HepG2 (cell line): ENCODE measurements at regions not wholly inside any gene's neighbourhood (a gene's known extent, or its start where the extent isn't known, plus 50 kb on each side); places are given as distances from the start of the nearest gene placed in this dataset.

Experiments
- ATAC-seq: fragments of 200-7000 bp; cut with Tn5 transposase; 3 replicates; pipeline ENCODE4 v1.9.1; 2020; ENCODE audit warnings: mild to moderate bottlenecking, moderate library complexity
- BruUV-seq: library from RNA; stranded (reverse); fragments of 400-500 nt; replicated peaks from 2 replicates; lab custom pipeline; 2021; lab: Mats Ljungman, UMichigan
- CTCF ChIA-PET: fragments of 300-600 bp; formaldehyde crosslinking; extraction: SDS; loops from one replicate; lab custom pipeline; 2021; ENCODE audit warnings: low total read pairs, inconsistent platforms, low intra/inter-chr PET ratio; lab: Yijun Ruan, JAX
- POLR2A ChIA-PET: fragments of 350-600 bp; sonication (Branson Sonifier 250); formaldehyde crosslinking; loops from one replicate; lab custom pipeline; 2020; ENCODE audit warnings: antibody characterized with exemption, inconsistent platforms; lab: Yijun Ruan, JAX
- DNase-seq: peaks from one replicate; pipeline ENCODE4 v3.0.0-alpha.2; 2015; ENCODE audit warnings: low spot score
- FAIRE-seq: peaks from 3 replicates; lab custom pipeline; 2011; peaks lifted over from hg19 to GRCh38; lab: Jason Lieb, UNC
- H2AFZ ChIP-seq: one replicate; pipeline ENCODE4 v1.6.1; 2011; ENCODE audit warnings: low read length, inconsistent platforms
- H3K27ac ChIP-seq: fragments of 300-600 bp; 3 replicates; pipeline ENCODE4 v1.8.0; 2011; ENCODE audit warnings: mixed run types, mild to moderate bottlenecking, mixed read lengths, low read length, inconsistent platforms; ENCODE audit not compliant: insufficient read depth; ENCODE audit errors: extremely low read length
- H3K27me3 ChIP-seq, 2 experiments: fragments of 200-600 bp in 1 of 2; 2 replicates in 1 of 2; 3 replicates in 1 of 2; pipeline versions ENCODE4 v1.6.0 to v1.8.0; 2011; ENCODE audit warnings: low read length in 2 of 2, mild to moderate bottlenecking in 2 of 2, moderate library complexity in 2 of 2, inconsistent platforms in 1 of 2; ENCODE audit not compliant: insufficient read depth in 2 of 2, control insufficient read depth in 1 of 2
- H3K36me3 ChIP-seq, 2 experiments: fragments of 200-600 bp in 1 of 2; replicated peaks in 1 of 2; 2 replicates in 1 of 2; 3 replicates in 1 of 2; pipeline versions ENCODE4 v1.5.1 to v1.8.0; 2011; ENCODE audit warnings: low read length in 2 of 2, inconsistent platforms in 1 of 2; ENCODE audit not compliant: insufficient read depth in 2 of 2, control insufficient read depth in 1 of 2
- H3K4me1 ChIP-seq: 2 replicates; pipeline ENCODE4 v1.5.1; 2012; ENCODE audit warnings: low read length, inconsistent platforms; ENCODE audit not compliant: insufficient read depth
- H3K4me2 ChIP-seq: 2 replicates; pipeline ENCODE4 v1.6.0; 2011; ENCODE audit warnings: low read depth, low read length, inconsistent platforms
- H3K4me3 ChIP-seq, 3 experiments: fragments of 200-600 bp in 1 of 3; sonication (generic), shearing (Covaris generic) in 1 of 3; replicated peaks in 1 of 3; 2 replicates each; pipeline ENCODE4 v1.5.1; 2011 to 2016; ENCODE audit warnings: low read length in 3 of 3, inconsistent platforms in 2 of 3, low read depth in 2 of 3, mild to moderate bottlenecking in 2 of 3, control low read depth in 1 of 3, mixed read lengths in 1 of 3; ENCODE audit not compliant: insufficient read depth in 1 of 3
- H3K79me2 ChIP-seq: one replicate; pipeline ENCODE4 v1.6.1; 2011; ENCODE audit warnings: low read length, inconsistent platforms; ENCODE audit not compliant: insufficient read depth
- H3K9ac ChIP-seq: 2 replicates; pipeline ENCODE4 v1.6.0; 2011; ENCODE audit warnings: mild to moderate bottlenecking, low read depth, low read length, inconsistent platforms; ENCODE audit not compliant: insufficient read depth
- H3K9me3 ChIP-seq: 2 replicates; pipeline ENCODE4 v1.5.1; 2012; ENCODE audit warnings: mild to moderate bottlenecking, low read length
- H4K20me1 ChIP-seq: 2 replicates; pipeline ENCODE4 v1.6.0; 2011; ENCODE audit warnings: inconsistent platforms, mild to moderate bottlenecking, low read length, moderate library complexity; ENCODE audit not compliant: insufficient read depth
- ATF1 ChIP-seq: IDR thresholded peaks from 2 replicates; pipeline ENCODE4 v1.6.1; 2016; ENCODE audit warnings: mild to moderate bottlenecking, control low read depth
- BHLHE40 ChIP-seq: IDR thresholded peaks from 2 replicates; pipeline ENCODE4 v1.6.1; 2011; ENCODE audit warnings: low read length, improper control_type of control experiment
- DMTF1 ChIP-seq: sonication (generic); formaldehyde crosslinking; IDR thresholded peaks from 2 replicates; pipeline ENCODE4 v1.4.0; 2020; ENCODE audit warnings: mild to moderate bottlenecking, missing genetic modification reagents
- DPF2 ChIP-seq: sonication (generic); formaldehyde crosslinking; IDR thresholded peaks from 2 replicates; pipeline ENCODE4 v1.4.0; 2020; ENCODE audit warnings: mild to moderate bottlenecking, low read depth, missing genetic modification reagents, borderline replicate concordance
- HMG20B ChIP-seq: conservative IDR thresholded peaks from 2 replicates; pipeline ENCODE4 v1.6.1; 2016; ENCODE audit warnings: missing genetic modification reagents, missing compliant biosample characterization
- RAD21 ChIP-seq: fragments of 450-650 bp; formaldehyde crosslinking; IDR thresholded peaks from 2 replicates; pipeline ENCODE4 v1.5.0; 2020; ENCODE audit warnings: mild to moderate bottlenecking
- RFXAP ChIP-seq: sonication (generic); formaldehyde crosslinking; IDR thresholded peaks from 2 replicates; pipeline ENCODE4 v1.4.0; 2020; ENCODE audit warnings: missing genetic modification reagents, borderline replicate concordance
- SIN3B ChIP-seq: fragments of 150-350 bp; IDR thresholded peaks from 2 replicates; pipeline ENCODE4 v1.6.1; 2014; ENCODE audit warnings: low read length
- SMAD3 ChIP-seq: sonication (generic); formaldehyde crosslinking; IDR thresholded peaks from 2 replicates; pipeline ENCODE4 v1.4.0; 2020; ENCODE audit warnings: missing genetic modification reagents
- TFDP1 ChIP-seq: IDR thresholded peaks from 2 replicates; pipeline ENCODE4 v1.6.1; 2016; ENCODE audit warnings: missing compliant biosample characterization, missing genetic modification reagents, borderline replicate concordance
- YY1 ChIP-seq: IDR thresholded peaks from 2 replicates; pipeline ENCODE4 v1.6.1; 2011; ENCODE audit warnings: low read length, low read depth, moderate library complexity, mild to moderate bottlenecking; ENCODE audit not compliant: insufficient read depth, insufficient replicate concordance
- ZBTB39 ChIP-seq: sonication (generic); formaldehyde crosslinking; IDR thresholded peaks from 2 replicates; pipeline ENCODE4 v1.5.0; 2020; ENCODE audit warnings: missing genetic modification reagents
- ZBTB46 ChIP-seq: sonication (generic); formaldehyde crosslinking; IDR thresholded peaks from 2 replicates; pipeline ENCODE4 v1.4.0; 2020; ENCODE audit warnings: mild to moderate bottlenecking, missing genetic modification reagents, borderline replicate concordance
- ZFP37 ChIP-seq: sonication (generic); formaldehyde crosslinking; IDR thresholded peaks from 2 replicates; pipeline ENCODE4 v1.4.0; 2020; ENCODE audit warnings: missing genetic modification reagents, borderline replicate concordance
- ZNF451 ChIP-seq: sonication (generic); formaldehyde crosslinking; IDR thresholded peaks from 2 replicates; pipeline ENCODE4 v1.5.0; 2020; ENCODE audit warnings: mild to moderate bottlenecking, missing genetic modification reagents
- ZNF598 ChIP-seq: sonication (generic); formaldehyde crosslinking; IDR thresholded peaks from 2 replicates; pipeline ENCODE4 v1.5.1; 2020; ENCODE audit warnings: mild to moderate bottlenecking, missing genetic modification reagents, borderline replicate concordance
- WGBS: methylation state at CpG from one replicate; pipeline ENCODE4 v1.1.6; 2017; ENCODE audit warnings: low lambda C conversion rate; 5-methylcytosine and 5-hydroxymethylcytosine counted together
- in situ Hi-C: cut with HindIII; loops from 2 replicates; pipeline ENCODE4 v1.10.0; 2017; ENCODE audit warnings: low pct_unique_long_range_greater_than_20kb; ENCODE audit not compliant: extremely low pct_ligation_motif_present
- intact Hi-C: fragments of 100-400 bp; cut with micrococcal nuclease; formaldehyde crosslinking; loops from one replicate; pipeline ENCODE4 v1.10.0; 2022; ENCODE audit not compliant: unreplicated experiment

- no peak for TF ChIP-seq TFDP1 (CRISPR knock-in tag)
- no peak for TF ChIP-seq ZBTB46
- TF ChIP-seq HMG20B: no peak
- TF ChIP-seq SMAD3 (CRISPR knock-in tag): no peak
Observed at GRCh38 chr3:95401693-95402092, 1338.8 kb downstream of the NSUN3 start (continued).

GRCh38 chr3:95407709-95408463, 1345.0 kb downstream of the NSUN3 start:
- CTCF ChIA-PET: no interaction called here
- in situ Hi-C loops: no loop called here
- intact Hi-C loops: no loop called here

More at GRCh38 chr3:95407709-95408463, 1345.0 kb downstream of the NSUN3 start:
- Histone ChIP-seq H3K9ac (no peak overlapping the region), H3K4me3 (no peak overlapping the region), H3K4me2 (no peak overlapping the region), H3K79me2 (no peaks in the 10 kb centered on the region), H3K36me3 (no peaks in the 10 kb centered on the region), H3K27ac (no peak overlapping the region), H3K27me3 (no peaks in the 10 kb centered on the region), H3K9me3 (no peaks in the 10 kb centered on the region), H3K4me1 (no peaks in the 10 kb centered on the region), H2AFZ (no peak overlapping the region), H4K20me1 (no peaks in the 10 kb centered on the region)
- FAIRE-seq: no peak
- POLR2A ChIA-PET: no interaction called here
- 45% methylated on average over 4 of the region's 4 CpGs for WGBS
- no peak for ATAC-seq
- TF ChIP-seq ZNF598 (CRISPR knock-in tag): no peak
- no peak for TF ChIP-seq SIN3B
- TF ChIP-seq ZBTB39 (CRISPR knock-in tag): no peak
- no peak for TF ChIP-seq YY1
- TF ChIP-seq RAD21 (CRISPR knock-in tag): no peak
- TF ChIP-seq DPF2: no peak
- no peak for TF ChIP-seq RFXAP (CRISPR knock-in tag)
- no peak for TF ChIP-seq BHLHE40
- TF ChIP-seq ZFP37: no peak
- TF ChIP-seq DMTF1 (CRISPR knock-in tag): no peak
- TF ChIP-seq ZNF451 (CRISPR knock-in tag): no peak
- TF ChIP-seq ATF1: no peak
- DNase-seq: no peak
- BruUV-seq: no TSS peak
